Lung (tissue), 11 donors: ENCODE measurements at regions not wholly inside any gene's neighbourhood (a gene's known extent, or its start where the extent isn't known, plus 50 kb on each side); places are given as distances from the start of the nearest gene placed in this dataset.
A peak's percentile ranks its signal among the peaks of the same experiment; 100 is the strongest.

ENCODE experiments used
- ATAC-seq: fragments of 200-7000 bp; cut with Tn5 transposase; one replicate; pipeline ENCODE4 v1.9.1; 2020; ENCODE audit warnings: moderate number of reproducible peaks; ENCODE audit not compliant: insufficient read depth, low FRiP score
- DNase-seq, 3 donors: peaks; one replicate each; pipeline ENCODE4 v3.0.0-alpha.2; 2013 to 2017
- H3K27ac ChIP-seq, 2 donors: one replicate each; pipeline ENCODE4 v1.5.1; 2013; ENCODE audit warnings: mild to moderate bottlenecking in 2 of 2, moderate library complexity in 2 of 2, control low read depth in 1 of 2, inconsistent platforms in 1 of 2, low read depth in 1 of 2, low read length in 1 of 2
- H3K27me3 ChIP-seq, 3 donors: one replicate each; pipeline ENCODE4 v1.5.1; 2013; ENCODE audit warnings: low read length in 2 of 3; ENCODE audit not compliant: control insufficient read depth in 3 of 3, insufficient read depth in 3 of 3
- H3K36me3 ChIP-seq, 4 donors: one replicate each; pipeline ENCODE4 v1.5.1; 2013; ENCODE audit warnings: low read length in 4 of 4, mild to moderate bottlenecking in 1 of 4, moderate library complexity in 1 of 4; ENCODE audit not compliant: control insufficient read depth in 4 of 4, insufficient read depth in 4 of 4
- H3K4me1 ChIP-seq, 5 donors: one replicate each; pipeline ENCODE4 v1.5.1; 2013; ENCODE audit warnings: low read length in 5 of 5, mild to moderate bottlenecking in 2 of 5, moderate library complexity in 1 of 5; ENCODE audit not compliant: control insufficient read depth in 5 of 5, insufficient read depth in 5 of 5
- H3K4me3 ChIP-seq: one replicate; pipeline ENCODE4 v1.5.1; 2013; ENCODE audit warnings: mild to moderate bottlenecking, control low read depth, moderate library complexity
- H3K9ac ChIP-seq, 2 donors: one replicate each; pipeline ENCODE4 v1.5.1; 2013; ENCODE audit warnings: low read length in 2 of 2, control low read depth in 1 of 2; ENCODE audit not compliant: insufficient read depth in 1 of 2
- H3K9me3 ChIP-seq, 4 donors: one replicate each; pipeline ENCODE4 v1.5.1; 2013; ENCODE audit warnings: low read length in 3 of 4, mild to moderate bottlenecking in 1 of 4, moderate library complexity in 1 of 4; ENCODE audit not compliant: control insufficient read depth in 4 of 4, insufficient read depth in 3 of 4
- CTCF ChIP-seq: IDR thresholded peaks from 2 replicates; pipeline ENCODE4 v1.5.1; 2012; ENCODE audit warnings: mild to moderate bottlenecking; ENCODE audit errors: control extremely low read depth, extremely low read depth
- WGBS, 2 donors: extraction: QIAGEN DNeasy Blood & Tissue Kit; methylation state at CpG; one replicate each; pipeline ENCODE4 v1.1.7; 2013; 5-methylcytosine and 5-hydroxymethylcytosine counted together
- donor health status: control.
- donor health status: control.
- donor health status: Bipolar disorder and iron deficiency.
- donor health status: healthy.
- donor health status: DM: yes; HTN: yes; CAD: no.

- Histone ChIP-seq H3K27ac (no peak overlapping the region), H3K4me1 (peaks cover 0 to 12% (median 0%) of the 10 kb centered on the region in 5 donors), H3K9ac (no peak overlapping the region), H3K27me3 (no peaks in the 10 kb centered on the region), H3K36me3 (no peaks in the 10 kb centered on the region), H3K4me3 (no peak overlapping the region), H3K9me3 (peaks cover 0 to 5% (median 0%) of the 10 kb centered on the region in 4 donors)
- no peak for TF ChIP-seq CTCF
- no peak for ATAC-seq
- 79 to 82% methylated on average over 8 of the region's 8 CpGs for whole genome bisulfite sequencing, 2 donors
- DNase-seq: no peak
Measured at GRCh38 chr19:33953023-33953422, 156.4 kb downstream of the KCTD15 start.

GRCh38 chr19:33953592-33953991, 156.9 kb downstream of the KCTD15 start:
- ATAC-seq: no peak
- Histone ChIP-seq H3K36me3 (no peaks in the 10 kb centered on the region), H3K9me3 (peaks cover 0 to 3% (median 0%) of the 10 kb centered on the region in 4 donors), H3K4me3 (no peak overlapping the region), H3K27ac (no peak overlapping the region), H3K4me1 (peaks cover 0 to 12% (median 0%) of the 10 kb centered on the region in 5 donors), H3K9ac (no peak overlapping the region), H3K27me3 (no peaks in the 10 kb centered on the region)
- TF ChIP-seq CTCF: peak; percentile 6
- 61 to 67% methylated on average over 4 of the region's 4 CpGs for WGBS, 2 donors
- DNase-seq: peak in 2 of 3 donors; percentile 19 to 40

GRCh38 chr19:33954686-33955085, 158.0 kb downstream of the KCTD15 start:
- Histone ChIP-seq H3K4me1 (peaks cover 0 to 7% (median 0%) of the 10 kb centered on the region in 5 donors), H3K27ac (no peak overlapping the region), H3K4me3 (no peak overlapping the region), H3K36me3 (no peaks in the 10 kb centered on the region), H3K9me3 (peaks cover 0 to 3% (median 0%) of the 10 kb centered on the region in 4 donors), H3K9ac (no peak overlapping the region), H3K27me3 (no peaks in the 10 kb centered on the region)
- no peak for DNase-seq
- no peak for TF ChIP-seq CTCF
- WGBS, 2 donors: 87 to 88% methylated on average over 2 of the region's 2 CpGs
- ATAC-seq: no peak

- no peak for DNase-seq
- Histone ChIP-seq H3K36me3 (no peaks in the 10 kb centered on the region), H3K4me1 (no peaks in the 10 kb centered on the region), H3K4me3 (no peak overlapping the region), H3K27me3 (no peaks in the 10 kb centered on the region), H3K9ac (no peak overlapping the region), H3K27ac (no peak overlapping the region), H3K9me3 (peaks cover 0 to 3% (median 0%) of the 10 kb centered on the region in 4 donors)
- no peak for TF ChIP-seq CTCF
- 82 to 89% methylated on average over 6 of the region's 6 CpGs for WGBS, 2 donors
- ATAC-seq: no peak
Measured at GRCh38 chr19:33956941-33957340, 160.3 kb downstream of the KCTD15 start.
